Cardiac muscle cell (in vitro differentiated cells and primary cell): ENCODE measurements at regions not wholly inside any gene's neighbourhood (a gene's known extent, or its start where the extent isn't known, plus 50 kb on each side); places are given as distances from the start of the nearest gene placed in this dataset.
"Not testable (repeated sequence)": the region's sequence is repeated elsewhere in the genome, so short reads cannot be mapped to it uniquely, and the experiment has no call there.

Source experiments
- DNase-seq, 2 donors: peaks; one replicate each; pipeline versions ENCODE4 v3.0.0 to v3.0.0-alpha.2; 2010 to 2017; ENCODE audit warnings: low read depth in 1 of 2, low spot score in 1 of 2
- H3K27ac ChIP-seq: fragments of 200-600 bp; sonication (generic); 2 replicates; pipeline ENCODE4 v1.5.1; 2016
- H3K27me3 ChIP-seq: fragments of 200-600 bp; sonication (generic); 2 replicates; pipeline ENCODE4 v1.6.0; 2016; ENCODE audit warnings: control low read depth
- H3K36me3 ChIP-seq: fragments of 200-600 bp; sonication (generic); 2 replicates; pipeline ENCODE4 v1.5.1; 2016; ENCODE audit warnings: control low read depth
- H3K4me1 ChIP-seq: fragments of 200-600 bp; sonication (generic); 2 replicates; pipeline ENCODE4 v1.8.1; 2017; ENCODE audit warnings: low read depth, mild to moderate bottlenecking, mixed run types
- H3K4me3 ChIP-seq: fragments of 200-600 bp; sonication (generic); 2 replicates; pipeline ENCODE4 v1.5.1; 2016; ENCODE audit warnings: mild to moderate bottlenecking
- H3K9me3 ChIP-seq: fragments of 200-600 bp; sonication (generic); 2 replicates; pipeline ENCODE4 v1.5.1; 2017; ENCODE audit warnings: low read depth, mild to moderate bottlenecking, control low read depth
- CTCF ChIP-seq: IDR thresholded peaks from 2 replicates; pipeline ENCODE4 v1.5.1; 2012; ENCODE audit warnings: low read depth, mild to moderate bottlenecking, low read length

DNA sequence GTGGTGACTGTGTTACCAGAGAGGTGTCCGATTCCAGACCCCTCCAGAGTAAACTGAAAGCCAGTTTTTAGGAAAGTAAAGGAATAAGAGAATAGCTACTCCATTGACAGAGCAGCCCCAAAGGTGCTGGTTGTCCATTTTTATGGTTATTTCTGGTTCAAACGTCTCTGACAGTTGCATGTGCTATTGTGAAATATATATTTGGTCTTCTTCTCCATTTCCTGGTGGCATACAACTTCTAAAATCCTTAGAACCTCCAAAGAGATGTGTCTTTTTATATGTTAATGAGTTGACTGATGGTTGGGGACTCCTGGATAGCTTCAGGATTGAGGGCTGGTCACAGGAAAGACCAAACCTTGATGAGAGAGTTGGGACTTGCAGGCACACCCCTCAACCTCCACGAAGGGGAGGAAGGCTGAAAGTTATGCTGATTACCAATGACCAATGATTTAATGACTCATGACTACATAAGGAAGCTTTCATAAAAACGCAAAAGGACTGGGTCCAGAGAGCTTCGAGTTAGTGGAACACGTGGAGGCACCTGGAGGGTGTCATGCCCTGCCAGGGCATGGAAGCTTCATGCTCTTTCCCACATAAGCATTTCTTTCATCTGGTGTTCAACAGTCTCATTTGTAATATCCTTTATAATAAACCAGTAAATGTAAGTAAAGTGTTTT is 100.7 kb downstream of the SLC16A1 start:
- Histone ChIP-seq H3K27ac (no peak overlapping the region), H3K4me3 (no peak overlapping the region), H3K36me3 (no peaks in the 10 kb centered on the region), H3K9me3 (no peaks in the 10 kb centered on the region), H3K4me1 (no peaks in the 10 kb centered on the region), H3K27me3 (no peaks in the 10 kb centered on the region)
- TF ChIP-seq CTCF, result no peak
- no peak for DNase-seq

DNA sequence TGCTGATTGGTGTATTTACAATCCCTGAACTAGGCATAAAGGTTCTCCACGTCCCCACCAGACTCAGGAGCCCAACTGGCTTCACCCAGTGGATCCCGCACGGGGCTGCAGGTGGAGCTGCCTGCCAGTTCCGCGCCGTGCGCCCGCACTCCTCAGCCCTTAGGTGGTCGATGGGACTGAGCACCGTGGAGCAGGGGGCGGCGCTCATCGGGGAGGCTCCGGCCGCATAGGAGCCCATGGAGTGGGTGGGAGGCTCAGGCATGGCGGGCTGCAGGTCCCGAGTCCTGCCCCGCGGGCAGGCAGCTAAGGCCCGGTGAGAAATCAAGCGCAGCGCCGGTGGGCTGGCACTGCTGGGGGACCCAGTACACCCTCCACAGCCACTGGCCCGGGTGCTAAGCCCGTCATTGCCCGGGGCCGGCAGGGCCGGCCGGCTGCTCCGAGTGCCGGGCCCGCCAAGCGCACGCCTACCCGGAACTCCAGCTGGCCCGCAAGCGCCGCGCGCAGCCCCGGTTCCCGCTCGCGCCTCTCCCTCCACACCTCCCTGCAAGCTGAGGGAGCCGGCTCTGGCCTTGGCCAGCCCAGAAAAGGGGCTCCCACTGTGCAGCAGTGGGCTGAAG is 101.5 kb downstream of the SLC16A1 start:
- H3K4me3 ChIP-seq, H3K9me3 ChIP-seq, DNase-seq, H3K36me3 ChIP-seq, H3K27me3 ChIP-seq, H3K4me1 ChIP-seq, H3K27ac ChIP-seq: not testable (repeated sequence)

- not testable (repeated sequence) for H3K27me3 ChIP-seq, H3K9me3 ChIP-seq, H3K27ac ChIP-seq, H3K4me3 ChIP-seq, DNase-seq, H3K36me3 ChIP-seq, H3K4me1 ChIP-seq
Measured at GRCh38 chr1:112853915-112854314, 102.1 kb downstream of the SLC16A1 start.

DNA sequence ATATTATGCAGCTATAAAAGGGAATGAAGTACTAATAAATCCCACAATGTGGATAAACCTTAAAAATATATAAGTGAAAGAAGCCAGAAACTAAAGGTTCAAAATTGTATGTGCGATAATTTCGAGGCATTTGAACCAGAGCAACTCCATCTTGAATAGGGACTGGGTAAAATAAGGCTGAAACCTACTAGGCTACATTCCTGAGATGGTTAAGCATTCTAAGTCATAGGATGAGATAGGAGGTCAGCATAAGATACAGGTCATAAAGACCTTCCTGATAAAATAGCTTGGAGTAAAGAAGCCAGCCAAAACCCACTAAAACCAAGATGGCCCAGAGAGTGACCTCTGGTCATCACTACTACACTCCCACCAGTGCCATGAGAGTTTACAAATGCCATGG is 103.1 kb downstream of the SLC16A1 start:
- H3K36me3 ChIP-seq, result no peaks in the 10 kb centered on the region
- DNase-seq, result no peak
- TF ChIP-seq CTCF, result no peak
- H3K27me3 ChIP-seq, result no peaks in the 10 kb centered on the region
- no peak overlapping the region for H3K4me3 ChIP-seq
- H3K4me1 ChIP-seq, result no peaks in the 10 kb centered on the region
- no peaks in the 10 kb centered on the region for H3K9me3 ChIP-seq
- H3K27ac ChIP-seq, result no peak overlapping the region

DNA sequence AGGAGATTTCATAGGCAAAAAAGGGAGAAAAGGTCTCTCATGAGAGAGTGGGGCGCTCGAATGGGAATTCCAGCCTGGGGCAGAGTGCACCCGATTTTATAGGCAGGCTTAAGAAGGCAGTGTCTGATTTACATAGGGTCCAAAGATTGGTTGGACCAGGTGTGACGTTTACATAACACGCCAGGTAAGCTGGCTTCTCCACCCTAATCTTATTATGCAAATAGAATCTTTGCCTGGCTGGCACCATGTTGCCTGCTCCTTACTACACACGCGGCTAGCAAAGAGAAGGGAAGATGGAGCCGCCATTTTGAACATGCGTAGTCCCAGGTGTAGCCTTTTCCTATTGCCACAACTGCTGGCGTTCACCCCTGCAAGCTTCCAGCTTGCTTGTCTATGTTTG is 103.7 kb downstream of the SLC16A1 start:
- Histone ChIP-seq H3K4me1 (no peaks in the 10 kb centered on the region), H3K27ac (no peak overlapping the region), H3K4me3 (no peak overlapping the region), H3K27me3 (no peaks in the 10 kb centered on the region), H3K9me3 (no peaks in the 10 kb centered on the region), H3K36me3 (no peaks in the 10 kb centered on the region)
- no peak for DNase-seq
- no peak for TF ChIP-seq CTCF

- H3K36me3 ChIP-seq, result no peaks in the 10 kb centered on the region
- no peak overlapping the region for H3K27ac ChIP-seq
- no peaks in the 10 kb centered on the region for H3K27me3 ChIP-seq
- peak overlapping the region; percentile 18 for H3K4me3 ChIP-seq
- TF ChIP-seq CTCF, result no peak
- no peaks in the 10 kb centered on the region for H3K4me1 ChIP-seq
- no peak for DNase-seq
- no peaks in the 10 kb centered on the region for H3K9me3 ChIP-seq
Measured at GRCh38 chr1:112850034-112850757, 105.8 kb downstream of the SLC16A1 start.
